HG03045 (cell line): ENCODE measurements at regions not wholly inside any gene's neighbourhood (a gene's known extent, or its start where the extent isn't known, plus 50 kb on each side); places are given as distances from the start of the nearest gene placed in this dataset.
"Not testable (repeated sequence)": the region's sequence is repeated elsewhere in the genome, so short reads cannot be mapped to it uniquely, and the experiment has no call there.

Experiments
- ATAC-seq: cut with Tn5 transposase; IDR thresholded peaks from one replicate; pipeline ENCODE4 v1.9.1; 2021; ENCODE audit warnings: mild to moderate bottlenecking, moderate library complexity; ENCODE audit not compliant: unreplicated experiment

DNA sequence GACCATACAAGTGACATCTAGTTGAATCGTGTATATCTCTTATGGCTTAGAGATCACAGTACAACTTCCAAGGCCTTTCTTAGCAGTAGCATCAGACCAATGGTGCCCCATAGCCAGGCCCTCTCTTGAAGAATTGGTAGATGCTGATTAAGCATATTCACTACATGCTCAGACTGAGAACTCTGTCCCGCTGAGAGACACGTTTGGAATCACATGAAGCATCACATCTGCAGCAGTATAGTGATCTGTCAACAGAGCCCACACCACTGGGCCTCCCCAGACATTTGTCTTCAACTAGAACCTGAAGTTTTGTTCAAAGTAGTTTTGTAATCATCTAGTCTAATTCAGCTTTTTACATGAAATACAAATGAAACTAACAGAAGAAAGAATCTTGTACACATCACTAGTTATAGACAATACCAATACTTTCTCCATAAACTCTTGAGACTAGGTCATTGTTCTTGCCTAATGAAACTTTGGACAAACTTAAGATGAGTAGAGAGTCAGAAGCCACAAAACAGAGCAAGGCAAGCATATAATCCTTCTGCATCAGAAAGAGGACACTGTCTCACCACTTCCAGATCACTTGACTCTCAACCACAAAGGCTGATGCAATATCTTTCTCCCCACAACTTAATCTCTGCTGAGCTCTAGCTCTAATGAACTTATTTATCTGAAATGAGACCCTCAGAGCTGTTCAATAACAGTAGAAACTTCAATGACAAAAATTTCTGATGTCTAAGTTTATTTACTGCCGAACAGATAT lies 182.7 kb downstream of the TBX18 start:
- no peak for ATAC-seq

DNA sequence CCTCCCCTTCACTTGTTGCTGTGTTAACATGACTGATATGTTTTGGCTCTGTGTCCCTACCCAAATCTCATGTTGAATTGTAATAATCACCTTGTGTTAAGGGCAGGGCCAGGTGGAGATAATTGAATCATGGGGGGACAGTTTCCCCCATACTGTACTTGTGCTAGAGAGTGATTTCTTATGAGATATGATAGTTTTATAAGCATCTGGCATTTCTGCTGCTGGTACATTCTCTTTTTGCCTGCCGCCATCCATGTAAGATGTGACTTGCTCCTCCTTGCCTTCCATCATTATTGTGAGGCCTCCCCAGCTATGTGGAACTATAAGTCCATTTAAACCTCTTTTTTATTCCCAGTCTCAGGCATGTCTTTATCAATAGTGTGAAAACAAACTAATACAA lies 185.0 kb downstream of the TBX18 start:
- ATAC-seq, result no peak

DNA sequence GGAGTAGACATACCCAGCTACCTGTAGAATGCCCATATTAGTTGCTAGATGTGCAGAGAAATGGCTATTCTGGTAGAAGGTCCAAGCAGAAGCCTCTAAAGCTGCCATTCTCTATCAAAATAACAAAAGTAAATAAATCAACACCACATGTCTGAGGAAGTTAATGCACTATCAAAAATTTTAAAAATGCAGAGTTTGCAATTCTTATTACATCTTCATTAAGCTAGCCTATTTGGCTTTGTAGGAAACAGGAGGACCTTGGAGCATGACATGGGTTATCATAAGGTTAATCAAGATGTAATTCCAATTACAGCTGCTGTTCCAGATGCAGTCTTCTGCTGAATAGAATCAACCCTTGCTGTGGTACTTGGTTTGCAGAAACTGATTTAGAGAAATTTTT lies 188.4 kb downstream of the TBX18 start:
- no peak for ATAC-seq

DNA sequence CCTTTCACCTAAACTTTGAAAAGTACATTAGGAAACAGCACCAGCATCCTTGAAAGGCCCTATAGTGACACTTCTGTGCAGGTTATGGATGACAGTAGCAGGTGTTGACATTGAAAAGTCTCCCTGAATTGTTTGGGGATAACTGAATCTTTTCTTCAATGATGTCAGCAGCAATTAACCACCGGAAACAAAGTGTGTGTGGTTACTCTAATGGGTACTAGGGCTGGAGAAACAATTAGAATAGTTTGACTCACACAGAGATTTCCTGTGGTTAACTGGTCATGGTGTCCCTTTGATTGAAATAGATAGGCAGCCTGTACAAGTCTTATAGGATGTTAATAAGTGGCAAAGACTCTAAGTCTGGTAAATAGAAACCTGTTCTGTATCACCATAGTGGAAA lies 189.1 kb downstream of the TBX18 start:
- ATAC-seq, result peak; percentile 83

GRCh38 chr6:84569882-84570281 lies 194.5 kb downstream of the TBX18 start:
- ATAC-seq, result no peak

GRCh38 chr6:84568971-84569370 lies 195.4 kb downstream of the TBX18 start:
- no peak for ATAC-seq

DNA sequence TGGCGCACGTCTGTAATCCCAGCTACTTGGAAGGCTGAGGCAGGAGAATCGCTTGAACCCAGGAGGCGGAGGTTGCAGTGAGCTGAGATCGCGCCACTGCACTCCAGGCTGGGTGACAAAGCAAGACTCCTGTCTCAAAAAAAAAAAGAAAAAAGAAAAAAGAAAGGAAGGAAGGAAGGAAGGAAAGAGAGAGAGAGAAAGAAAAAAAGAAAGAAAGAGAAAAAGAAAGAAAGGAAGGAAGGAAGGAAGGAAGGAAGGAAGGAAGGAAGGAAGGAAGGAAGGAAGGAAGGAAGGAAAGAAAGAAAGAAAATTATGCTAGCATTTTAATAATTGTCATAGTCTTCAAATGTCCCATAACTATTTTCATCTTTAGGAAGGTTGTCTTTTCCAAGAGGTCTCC lies 198.7 kb downstream of the TBX18 start:
- not testable (repeated sequence) for ATAC-seq

DNA sequence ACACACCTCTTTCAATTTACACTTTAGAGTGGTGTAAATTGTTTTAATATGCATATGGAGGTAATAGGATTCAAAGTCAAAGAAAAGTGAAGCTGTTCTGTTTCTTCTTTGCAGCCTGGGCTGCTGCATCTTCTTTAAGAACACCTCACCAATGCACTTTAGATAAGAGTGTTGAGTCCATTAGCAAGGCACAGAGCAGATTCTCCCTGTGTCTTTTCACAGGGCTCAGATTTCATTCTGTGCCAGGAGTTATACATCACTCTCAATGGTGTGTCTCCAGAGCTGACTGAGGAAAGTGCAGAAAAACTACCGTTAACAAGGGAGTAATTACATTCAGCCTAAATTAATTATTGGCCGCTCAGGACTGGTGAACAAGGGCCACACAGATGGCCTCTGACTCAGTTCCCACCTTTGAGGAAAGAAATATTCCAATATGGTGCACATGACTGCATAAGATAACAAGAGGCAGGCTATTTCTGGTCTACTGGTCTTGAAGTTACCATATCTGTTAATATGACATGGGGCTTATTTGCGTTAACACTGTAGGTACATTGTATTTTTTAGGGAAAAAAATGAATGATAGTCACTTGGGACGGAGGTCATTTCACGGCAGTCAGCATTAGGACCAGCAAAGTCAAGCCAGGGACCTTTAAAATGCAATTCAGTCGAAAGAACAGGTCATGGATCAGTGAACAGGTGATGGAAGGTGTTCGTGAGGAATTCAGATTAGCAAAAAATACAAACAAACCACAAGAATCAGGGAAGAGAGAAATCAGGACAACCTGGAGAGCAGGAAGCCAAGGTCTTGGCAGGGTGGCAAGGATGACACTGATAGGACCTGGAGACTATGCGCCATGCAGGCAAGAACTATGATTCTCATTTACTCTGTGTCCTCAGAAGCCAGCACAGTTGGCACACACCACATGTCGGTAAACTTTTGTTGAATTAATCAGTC lies 203.7 kb downstream of the TBX18 start:
- ATAC-seq, result no peak

- ATAC-seq, result no peak
These were observed 207.7 kb downstream of the TBX18 start for GRCh38 chr6:84556541-84557335.

DNA sequence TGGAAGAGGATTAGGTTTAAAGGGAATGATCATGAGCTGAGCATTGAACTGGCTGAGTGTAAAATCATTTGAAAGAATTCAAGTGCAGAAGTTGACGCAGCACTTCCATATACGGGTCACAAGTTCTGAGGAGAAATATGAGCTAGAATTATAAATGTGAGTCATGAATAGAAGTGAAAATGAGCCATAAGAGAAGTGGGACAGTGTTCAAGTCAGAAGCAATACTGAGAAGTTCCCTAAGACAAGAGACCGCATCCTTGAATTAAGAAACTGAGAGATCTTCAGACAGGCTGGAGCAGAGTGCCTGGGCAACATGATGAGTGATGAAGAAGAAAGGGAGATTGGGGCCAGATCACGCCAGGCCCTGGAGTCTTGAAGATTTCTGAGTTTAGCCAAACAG lies 209.7 kb downstream of the TBX18 start:
- no peak for ATAC-seq

DNA sequence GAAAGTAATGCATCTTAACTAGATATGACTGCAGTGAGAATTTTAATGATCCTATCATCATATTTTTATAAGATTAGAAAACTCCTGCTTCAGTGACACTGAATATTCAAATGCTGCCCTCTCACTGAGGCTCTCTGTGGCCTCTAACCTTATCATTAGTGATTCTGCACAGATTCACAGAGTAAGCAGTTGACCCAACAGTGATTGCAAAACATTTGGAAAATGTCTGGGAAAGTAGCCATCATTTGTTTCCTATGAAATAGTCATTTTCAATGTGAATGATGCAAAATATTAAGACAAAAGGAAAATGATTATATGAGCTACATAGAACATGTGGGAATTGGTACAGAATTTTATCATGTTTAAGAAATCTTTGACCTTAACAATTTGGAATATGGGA lies 210.3 kb downstream of the TBX18 start:
- ATAC-seq, result no peak

GRCh38 chr6:84553527-84553926 lies 210.9 kb downstream of the TBX18 start:
- no peak for ATAC-seq

DNA sequence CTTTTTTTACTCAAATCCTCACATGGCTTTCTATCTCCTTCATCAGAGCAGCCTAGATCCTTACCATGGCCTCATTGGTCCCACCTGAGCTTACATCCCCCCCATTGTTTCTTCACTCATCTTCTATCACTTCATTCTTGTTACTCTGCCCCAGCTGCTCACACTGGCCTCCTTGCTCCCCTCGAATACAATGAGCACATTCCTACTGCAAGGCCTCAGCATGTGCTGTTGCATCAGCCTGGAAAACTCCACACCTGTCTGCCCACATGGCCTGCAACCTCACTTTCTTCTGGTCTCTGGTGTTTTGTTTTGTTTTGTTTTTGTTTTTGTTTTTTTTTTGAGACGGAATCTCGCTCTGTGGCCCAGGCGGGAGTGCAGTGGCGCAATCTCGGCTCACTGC lies 212.6 kb downstream of the TBX18 start:
- ATAC-seq, result no peak

GRCh38 chr6:84549917-84550316 lies 214.5 kb downstream of the TBX18 start:
- ATAC-seq, result no peak

DNA sequence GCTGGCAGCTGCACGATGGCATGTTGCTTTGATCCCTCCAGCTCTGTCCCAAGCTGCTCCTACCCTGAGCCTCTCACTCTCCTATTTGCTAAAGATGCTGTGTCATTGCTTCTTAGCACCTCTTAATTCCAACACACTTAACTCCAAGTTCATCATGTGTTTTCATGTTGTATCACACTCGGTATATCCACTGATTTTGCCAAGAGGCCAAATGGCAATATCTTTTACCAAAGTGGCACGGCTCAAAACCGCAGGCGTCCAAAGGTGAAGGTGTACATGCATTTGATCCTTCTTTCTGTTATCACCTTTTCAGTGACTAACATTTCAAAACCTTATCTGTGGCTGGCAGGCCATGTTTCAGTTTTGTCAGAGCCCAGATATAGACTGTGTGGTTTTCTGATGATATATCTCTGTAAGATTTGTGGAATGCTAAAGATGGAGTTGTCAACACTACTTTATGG lies 217.0 kb downstream of the TBX18 start:
- no peak for ATAC-seq

DNA sequence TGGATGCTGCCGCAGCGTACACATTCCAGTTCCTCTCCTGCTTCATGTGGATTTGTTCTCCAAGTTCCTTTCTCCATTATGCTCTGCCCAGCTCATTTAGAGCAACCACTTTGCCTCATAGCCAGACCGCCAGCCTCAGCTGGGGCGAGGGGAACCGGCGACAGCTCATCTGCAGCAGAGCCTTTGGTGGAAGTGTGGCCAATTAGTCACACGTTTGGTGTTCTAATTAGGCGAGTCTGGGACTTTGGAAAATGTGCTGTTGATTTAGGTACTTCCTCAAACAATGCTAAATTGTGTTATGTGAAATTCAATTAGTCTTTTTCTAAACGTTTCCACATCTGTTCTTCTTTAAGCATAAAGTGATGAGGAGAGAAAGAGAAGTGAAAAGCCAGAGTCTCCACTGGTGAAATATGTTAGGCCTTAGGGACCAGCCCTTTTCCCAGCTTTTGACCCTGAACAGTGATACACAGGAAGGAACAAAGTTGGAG lies 217.9 kb downstream of the TBX18 start:
- ATAC-seq, result no peak

DNA sequence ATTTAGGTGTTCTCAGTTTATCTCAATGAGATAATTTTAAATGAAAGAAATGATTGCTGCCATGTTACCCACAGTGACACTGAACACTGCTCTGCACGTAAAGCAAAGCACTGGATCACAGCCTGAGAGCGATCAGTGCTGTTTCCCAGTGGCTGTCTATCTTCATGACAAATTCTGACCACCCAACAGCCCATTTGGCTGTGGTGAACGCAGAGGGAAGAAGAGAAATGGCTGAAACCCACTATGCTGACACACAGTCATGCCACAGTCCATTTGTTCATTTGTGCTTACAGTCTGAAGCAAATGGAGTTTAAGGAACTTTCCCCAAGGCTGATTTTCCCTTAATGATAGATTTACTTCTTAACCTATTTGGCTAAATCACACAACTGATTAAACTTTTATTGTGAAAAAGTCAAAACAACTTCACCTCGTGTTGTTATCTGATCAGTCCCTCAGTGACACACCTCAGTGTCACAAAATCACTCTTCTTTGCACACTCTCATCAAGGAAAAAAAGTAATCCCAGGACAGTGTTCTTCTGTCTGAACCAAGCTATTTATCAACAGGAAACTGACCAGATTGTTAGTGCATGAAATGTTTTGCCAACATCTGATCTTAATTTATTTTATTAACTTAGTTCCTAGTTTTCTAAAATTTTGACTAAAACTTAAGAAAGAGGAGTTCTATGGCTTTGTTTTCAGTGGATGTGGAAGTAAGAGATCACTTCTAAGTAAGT lies 225.1 kb downstream of the TBX18 start:
- ATAC-seq, result no peak

DNA sequence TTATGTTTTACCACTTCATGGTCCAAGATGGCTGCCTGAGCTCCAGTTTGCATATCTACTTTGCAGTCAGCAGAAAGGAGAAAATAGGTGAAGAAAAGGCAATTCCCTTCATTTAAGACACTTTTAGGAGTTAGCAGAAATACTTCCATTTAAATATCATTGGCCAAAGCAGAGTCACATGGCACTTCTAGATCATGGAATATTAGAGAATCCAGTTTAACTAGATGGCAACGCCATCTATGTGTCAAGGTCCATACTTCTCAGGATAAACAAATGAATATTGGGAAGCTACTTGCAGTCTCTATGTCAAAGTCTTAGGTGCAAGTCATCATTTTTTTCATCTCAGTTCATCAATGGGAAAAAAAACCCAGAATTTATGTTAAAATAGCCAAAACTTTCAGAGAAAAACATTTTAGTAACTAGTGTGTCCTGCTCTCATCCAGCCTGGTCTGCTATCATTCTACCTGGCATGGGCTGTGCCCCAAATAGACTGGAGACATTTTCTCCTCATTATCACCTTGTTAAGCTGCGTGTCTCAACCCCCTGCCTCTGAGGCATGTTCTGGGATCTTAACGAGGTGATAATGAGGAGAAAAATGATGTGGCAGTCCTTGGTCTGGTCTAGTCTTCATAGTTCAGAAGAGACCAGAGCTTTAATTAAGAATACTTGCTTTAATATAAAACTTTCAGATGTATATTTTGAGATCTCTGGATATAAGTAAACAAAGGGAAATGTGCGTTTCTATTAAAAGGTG lies 227.3 kb downstream of the TBX18 start:
- no peak for ATAC-seq

GRCh38 chr6:84528201-84528600 lies 236.2 kb downstream of the TBX18 start:
- no peak for ATAC-seq

GRCh38 chr6:84526631-84527030 lies 237.8 kb downstream of the TBX18 start:
- ATAC-seq, result no peak
